IMR-90 (cell line): ENCODE measurements at regions not wholly inside any gene's neighbourhood (a gene's known extent, or its start where the extent isn't known, plus 50 kb on each side); places are given as distances from the start of the nearest gene placed in this dataset.

Source experiments
- ATAC-seq: fragments of 200-7000 bp; cut with Tn5 transposase; 2 replicates; pipeline ENCODE4 v1.9.1; 2020; ENCODE audit warnings: low read depth, mild to moderate bottlenecking, moderate library complexity
- BruUV-seq: library from RNA; stranded (reverse); fragments of 400-500 nt; replicated peaks from 2 replicates; lab custom pipeline; 2021; lab: Mats Ljungman, UMichigan
- CTCF ChIA-PET: fragments of 300-600 bp; formaldehyde crosslinking; extraction: SDS; loops from one replicate; lab custom pipeline; 2021; ENCODE audit warnings: antibody characterized with exemption; lab: Yijun Ruan, JAX
- POLR2A ChIA-PET: fragments of 300-600 bp; sonication (Branson Sonifier 250); formaldehyde crosslinking; loops from one replicate; lab custom pipeline; 2022; ENCODE audit warnings: antibody characterized with exemption; ENCODE audit not compliant: unreplicated experiment; lab: Charles Lee
- DNase-seq: peaks from one replicate; pipeline ENCODE4 v3.0.0; 2013
- H2AFZ ChIP-seq: replicated peaks from 2 replicates; pipeline ENCODE3; 2013; ENCODE audit warnings: low read length, mild to moderate bottlenecking; ENCODE audit not compliant: poor library complexity
- H2AK5ac ChIP-seq: 2 replicates; pipeline ENCODE4 v1.6.1; 2013; ENCODE audit warnings: low read depth, low read length, inconsistent platforms
- H2AK9ac ChIP-seq: replicated peaks from 2 replicates; pipeline ENCODE3; 2013; ENCODE audit warnings: mild to moderate bottlenecking, low read depth, low read length, moderate library complexity; ENCODE audit not compliant: poor library complexity
- H2BK120ac ChIP-seq: 2 replicates; pipeline ENCODE4 v1.6.1; 2013; ENCODE audit warnings: low read depth, low read length, inconsistent platforms
- H2BK15ac ChIP-seq: 3 replicates; pipeline ENCODE4 v1.6.1; 2013; ENCODE audit warnings: low read depth, low read length, inconsistent platforms
- H2BK20ac ChIP-seq: 2 replicates; pipeline ENCODE4 v1.6.1; 2013; ENCODE audit warnings: low read depth, mild to moderate bottlenecking, inconsistent platforms, low read length, moderate library complexity
- H2BK5ac ChIP-seq: 2 replicates; pipeline ENCODE4 v1.6.1; 2013; ENCODE audit warnings: mild to moderate bottlenecking, low read depth, low read length, inconsistent platforms; ENCODE audit not compliant: poor library complexity, severe bottlenecking
- H3K14ac ChIP-seq: replicated peaks from 2 replicates; pipeline ENCODE4 v1.6.1; 2013; ENCODE audit warnings: low read depth, low read length, inconsistent platforms
- H3K18ac ChIP-seq: 2 replicates; pipeline ENCODE4 v1.6.1; 2013; ENCODE audit warnings: low read depth, low read length, control low read depth
- H3K23ac ChIP-seq: 2 replicates; pipeline ENCODE4 v1.6.1; 2013; ENCODE audit warnings: low read depth, low read length, inconsistent platforms
- H3K27ac ChIP-seq: 2 replicates; pipeline ENCODE4 v1.5.1; 2013; ENCODE audit warnings: mild to moderate bottlenecking, control low read depth, low read length; ENCODE audit not compliant: insufficient read depth
- H3K27me3 ChIP-seq: 2 replicates; pipeline ENCODE4 v1.6.1; 2013; ENCODE audit warnings: low read length; ENCODE audit not compliant: control insufficient read depth, insufficient read depth
- H3K36me3 ChIP-seq: 2 replicates; pipeline ENCODE4 v1.6.1; 2013; ENCODE audit warnings: low read length, mixed read lengths; ENCODE audit not compliant: control insufficient read depth, insufficient read depth
- H3K4ac ChIP-seq: 2 replicates; pipeline ENCODE4 v1.6.1; 2013; ENCODE audit warnings: low read depth, low read length, inconsistent platforms
- H3K4me1 ChIP-seq: 2 replicates; pipeline ENCODE4 v1.6.1; 2013; ENCODE audit warnings: low read length, mixed read lengths; ENCODE audit not compliant: control insufficient read depth, insufficient read depth
- H3K4me2 ChIP-seq: 2 replicates; pipeline ENCODE4 v1.6.1; 2013; ENCODE audit warnings: low read depth, mild to moderate bottlenecking, control low read depth, low read length, moderate library complexity
- H3K4me3 ChIP-seq: 2 replicates; pipeline ENCODE4 v1.5.1; 2013; ENCODE audit warnings: low read depth, mild to moderate bottlenecking, control low read depth, low read length, moderate library complexity; ENCODE audit not compliant: insufficient read depth
- H3K56ac ChIP-seq: 2 replicates; pipeline ENCODE4 v1.6.1; 2013; ENCODE audit warnings: low read length, inconsistent platforms; ENCODE audit not compliant: insufficient read depth; ENCODE audit errors: extremely low read depth
- H3K79me1 ChIP-seq, 2 experiments: 2 replicates each; pipeline ENCODE4 v1.6.1; 2013; ENCODE audit warnings: low read length in 2 of 2, inconsistent platforms in 1 of 2, low read depth in 1 of 2
- H3K9ac ChIP-seq: 2 replicates; pipeline ENCODE4 v1.6.1; 2013; ENCODE audit warnings: low read depth, low read length, control low read depth
- H3K9me1 ChIP-seq: 2 replicates; pipeline ENCODE4 v1.6.1; 2013; ENCODE audit warnings: low read length, inconsistent platforms; ENCODE audit not compliant: insufficient read depth
- H3K9me3 ChIP-seq: 2 replicates; pipeline ENCODE4 v1.6.1; 2013; ENCODE audit warnings: low read length; ENCODE audit not compliant: control insufficient read depth, insufficient read depth
- H4K20me1 ChIP-seq: 2 replicates; pipeline ENCODE4 v1.6.1; 2013; ENCODE audit warnings: low read length, inconsistent platforms; ENCODE audit not compliant: insufficient read depth
- H4K5ac ChIP-seq: 2 replicates; pipeline ENCODE4 v1.6.1; 2013; ENCODE audit warnings: mild to moderate bottlenecking, low read depth, low read length, control low read depth
- H4K8ac ChIP-seq, 2 experiments: 2 replicates each; pipeline ENCODE4 v1.6.1; 2013; ENCODE audit warnings: low read depth in 2 of 2, low read length in 2 of 2, control low read depth in 1 of 2, inconsistent platforms in 1 of 2
- H4K91ac ChIP-seq: 2 replicates; pipeline ENCODE4 v1.6.1; 2013; ENCODE audit warnings: low read depth, low read length, inconsistent platforms; ENCODE audit not compliant: insufficient read depth
- BHLHE40 ChIP-seq: fragments of 150-350 bp; IDR thresholded peaks from 2 replicates; pipeline ENCODE4 v1.6.1; 2016; ENCODE audit warnings: mild to moderate bottlenecking, low read depth, low read length
- CEBPB ChIP-seq: IDR thresholded peaks from 2 replicates; pipeline ENCODE4 v1.6.1; 2012; ENCODE audit warnings: low read depth, low read length, improper control_type of control experiment
- FOS ChIP-seq: fragments of 150-350 bp; IDR thresholded peaks from 2 replicates; pipeline ENCODE4 v1.6.1; 2016; ENCODE audit warnings: low read depth, low read length
- MAZ ChIP-seq: IDR thresholded peaks from 2 replicates; pipeline ENCODE4 v1.6.1; 2012; ENCODE audit warnings: low read depth, mild to moderate bottlenecking, low read length, improper control_type of control experiment, moderate library complexity, borderline replicate concordance
- NFE2L2 ChIP-seq: fragments of 150-350 bp; IDR thresholded peaks from 2 replicates; pipeline ENCODE4 v1.6.1; 2016; ENCODE audit warnings: low read depth, mild to moderate bottlenecking, low read length
- POLR2A ChIP-seq: IDR thresholded peaks from 2 replicates; pipeline ENCODE4 v1.6.1; 2012; ENCODE audit warnings: mild to moderate bottlenecking, low read depth, low read length
- RAD21 ChIP-seq: IDR thresholded peaks from 2 replicates; pipeline ENCODE4 v1.6.1; 2012; ENCODE audit warnings: low read length, improper control_type of control experiment
- RCOR1 ChIP-seq: IDR thresholded peaks from 2 replicates; pipeline ENCODE4 v1.6.1; 2012; ENCODE audit warnings: mild to moderate bottlenecking, low read length, improper control_type of control experiment; ENCODE audit not compliant: insufficient replicate concordance
- RFX5 ChIP-seq: IDR thresholded peaks from 2 replicates; pipeline ENCODE4 v1.8.0; 2012; ENCODE audit warnings: low read depth, mild to moderate bottlenecking, low read length, moderate library complexity
- SMC3 ChIP-seq: fragments of 150-350 bp; IDR thresholded peaks from 2 replicates; pipeline ENCODE4 v1.6.1; 2016; ENCODE audit warnings: low read depth, mild to moderate bottlenecking, antibody characterized with exemption, low read length, moderate library complexity
- WGBS, 2 experiments: methylation state at CpG; one replicate each; pipeline versions ENCODE4 v1.1.5 to v1.1.7; 2013; ENCODE audit warnings: missing lambda C conversion rate in 2 of 2; ENCODE audit not compliant: insufficient read length in 1 of 2; ENCODE audit errors: extremely low coverage in 2 of 2; 5-methylcytosine and 5-hydroxymethylcytosine counted together
- dilution Hi-C: fragments of 300-500 bp; cut with HindIII; formaldehyde crosslinking; loops from one replicate; pipeline ENCODE4 v1.14.3; 2018; ENCODE audit warnings: low sequenced_read_pairs; ENCODE audit not compliant: unreplicated experiment
- in situ Hi-C: fragments of 300-500 bp; cut with MboI; formaldehyde crosslinking; loops from 3 replicates; pipeline ENCODE4 v1.14.3; 2019; ENCODE audit warnings: low sequenced_read_pairs, inconsistent platforms, mixed read lengths
- intact Hi-C: fragments of 100-400 bp; cut with micrococcal nuclease; formaldehyde crosslinking; loops from 2 replicates; pipeline ENCODE4 v1.10.0; 2022

DNA sequence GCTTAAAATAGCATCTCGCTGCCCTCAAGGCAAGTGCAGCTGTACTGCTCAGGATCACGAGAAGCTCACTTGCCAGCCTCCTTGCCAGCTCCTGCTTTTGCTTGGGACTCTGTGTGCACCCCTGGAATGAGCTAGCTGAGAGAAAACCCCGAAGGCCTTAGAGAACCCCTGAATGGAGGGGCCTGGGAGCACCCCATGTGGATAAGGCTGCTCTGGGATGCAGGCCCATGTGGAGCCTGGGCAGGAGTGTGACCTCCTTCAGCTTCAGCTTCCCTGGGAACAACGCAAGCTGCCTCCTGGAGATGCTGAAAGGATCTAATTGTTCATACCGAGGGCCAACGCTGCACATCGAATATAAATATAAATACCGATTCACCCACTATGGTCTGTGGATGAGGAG lies 109.2 kb downstream of the HSPH1 start:
- 0 out of 2 replicates have a peak, but pooled peaks cover 3% of the 10 kb centered on the region for H3K9me1 ChIP-seq
- DNase-seq, result no peak
- TF ChIP-seq RCOR1 (no peak), MAZ (no peak), SMC3 (no peak), FOS (no peak), RFX5 (no peak), RAD21 (no peak), BHLHE40 (no peak), CEBPB (no peak), POLR2A (no peak), NFE2L2 (no peak)
- H2AK5ac ChIP-seq, result no peak overlapping the region
- POLR2A ChIA-PET, result no interaction called here
- H3K27me3 ChIP-seq, result no peaks in the 10 kb centered on the region
- H3K4me1 ChIP-seq, result peaks cover 1% of the 10 kb centered on the region; the same call in 1 of the 2 replicates
- H4K91ac ChIP-seq, result no peak overlapping the region
- H3K36me3 ChIP-seq, result no peaks in the 10 kb centered on the region
- H3K14ac ChIP-seq, result no peak overlapping the region
- no peak for ATAC-seq
- WGBS, 2 experiments, result 93% methylated on average over 2 of the region's 8 CpGs; no CpG with 5 or more reads in 1 of the 2 experiments
- H3K27ac ChIP-seq, result no peak overlapping the region
- no peaks in the 10 kb centered on the region for H3K79me1 ChIP-seq
- no peak overlapping the region for H3K4me3 ChIP-seq
- CTCF ChIA-PET, result no interaction called here
- no peak overlapping the region for H2AK9ac ChIP-seq
- no peak overlapping the region for H2BK120ac ChIP-seq
- no TSS peak for BruUV-seq
- no peak overlapping the region for H3K23ac ChIP-seq
- no peak overlapping the region for H2BK20ac ChIP-seq
- no peak overlapping the region for H3K9ac ChIP-seq
- H4K8ac ChIP-seq, result no peak overlapping the region
- no peak overlapping the region for H3K56ac ChIP-seq
- intact Hi-C loops (no loop called here), in situ Hi-C loops (no loop called here), dilution Hi-C loops (no loop called here)
- no peak overlapping the region for H4K5ac ChIP-seq
- H2BK5ac ChIP-seq, result no peak overlapping the region
- H3K4me2 ChIP-seq, result no peak overlapping the region
- H2BK15ac ChIP-seq, result no peak overlapping the region
- no peaks in the 10 kb centered on the region for H3K9me3 ChIP-seq
- H2AFZ ChIP-seq, result no peak overlapping the region
- H3K18ac ChIP-seq, result no peak overlapping the region
- H3K4ac ChIP-seq, result no peak overlapping the region
- H4K20me1 ChIP-seq, result no peaks in the 10 kb centered on the region
